Fibroblast of lung (primary cell): ENCODE measurements at regions not wholly inside any gene's neighbourhood (a gene's known extent, or its start where the extent isn't known, plus 50 kb on each side); places are given as distances from the start of the nearest gene placed in this dataset.
"Not testable (repeated sequence)": the region's sequence is repeated elsewhere in the genome, so short reads cannot be mapped to it uniquely, and the experiment has no call there.

Experiments
- DNase-seq, 2 donors: peaks; one replicate each; pipeline versions ENCODE4 v3.0.0 to v3.0.0-alpha.2; 2010; ENCODE audit warnings: low read depth in 2 of 2
- H2AFZ ChIP-seq: 2 replicates; pipeline ENCODE4 v1.5.1; 2012; ENCODE audit warnings: low read length, control low read depth, inconsistent platforms
- H3K27ac ChIP-seq: 2 replicates; pipeline ENCODE4 v1.5.1; 2011; ENCODE audit warnings: low read length, control low read depth; ENCODE audit not compliant: insufficient read depth
- H3K27me3 ChIP-seq: 2 replicates; pipeline ENCODE4 v1.5.1; 2011; ENCODE audit warnings: mild to moderate bottlenecking, low read length; ENCODE audit not compliant: control insufficient read depth, insufficient read depth
- H3K36me3 ChIP-seq: 2 replicates; pipeline ENCODE4 v1.5.1; 2011; ENCODE audit warnings: low read length; ENCODE audit not compliant: control insufficient read depth, insufficient read depth
- H3K4me1 ChIP-seq: 2 replicates; pipeline ENCODE4 v1.5.1; 2011; ENCODE audit warnings: low read length; ENCODE audit not compliant: control insufficient read depth, insufficient read depth; ENCODE audit errors: extremely low read depth
- H3K4me2 ChIP-seq: 2 replicates; pipeline ENCODE4 v1.5.1; 2011; ENCODE audit warnings: low read length, control low read depth; ENCODE audit not compliant: insufficient read depth; ENCODE audit errors: extremely low read depth
- H3K4me3 ChIP-seq, 4 experiments: fragments of 200-600 bp in 1 of 4; sonication (generic) in 1 of 4; replicated peaks in 1 of 4; 2 replicates each; pipeline ENCODE4 v1.5.1; 2011 to 2016; ENCODE audit warnings: low read length in 4 of 4, low read depth in 3 of 4, mild to moderate bottlenecking in 3 of 4, control low read depth in 2 of 4, inconsistent platforms in 1 of 4, mixed read lengths in 1 of 4; ENCODE audit not compliant: insufficient read depth in 1 of 4; ENCODE audit errors: control extremely low read depth in 1 of 4
- H3K79me2 ChIP-seq: 2 replicates; pipeline ENCODE4 v1.5.1; 2012; ENCODE audit warnings: mild to moderate bottlenecking, low read length, inconsistent platforms; ENCODE audit not compliant: control insufficient read depth, insufficient read depth
- H3K9ac ChIP-seq: 2 replicates; pipeline ENCODE4 v1.5.1; 2011; ENCODE audit warnings: mild to moderate bottlenecking, low read length, control low read depth; ENCODE audit not compliant: insufficient read depth
- H3K9me3 ChIP-seq: 2 replicates; pipeline ENCODE4 v1.5.1; 2012; ENCODE audit warnings: low read depth, low read length; ENCODE audit not compliant: control insufficient read depth, insufficient read depth
- H4K20me1 ChIP-seq: 2 replicates; pipeline ENCODE4 v1.5.1; 2011; ENCODE audit warnings: low read length; ENCODE audit not compliant: control insufficient read depth, insufficient read depth; ENCODE audit errors: extremely low read depth
- EZH2 ChIP-seq: IDR thresholded peaks from 2 replicates; pipeline ENCODE4 v1.5.1; 2012; ENCODE audit warnings: low read length, control low read depth, mild to moderate bottlenecking; ENCODE audit errors: missing control alignments
- TF ChIP-seq, protein P1 (sequence below), 2 donors: IDR thresholded peaks in 1 of 2; conservative IDR thresholded peaks in 1 of 2; 1 replicate in 1 of 2; 2 replicates in 1 of 2; pipeline ENCODE4 v1.5.1; 2011 to 2012; ENCODE audit warnings: low read length in 2 of 2, control low read depth in 1 of 2, inconsistent platforms in 1 of 2, low read depth in 1 of 2, mild to moderate bottlenecking in 1 of 2

DNA sequence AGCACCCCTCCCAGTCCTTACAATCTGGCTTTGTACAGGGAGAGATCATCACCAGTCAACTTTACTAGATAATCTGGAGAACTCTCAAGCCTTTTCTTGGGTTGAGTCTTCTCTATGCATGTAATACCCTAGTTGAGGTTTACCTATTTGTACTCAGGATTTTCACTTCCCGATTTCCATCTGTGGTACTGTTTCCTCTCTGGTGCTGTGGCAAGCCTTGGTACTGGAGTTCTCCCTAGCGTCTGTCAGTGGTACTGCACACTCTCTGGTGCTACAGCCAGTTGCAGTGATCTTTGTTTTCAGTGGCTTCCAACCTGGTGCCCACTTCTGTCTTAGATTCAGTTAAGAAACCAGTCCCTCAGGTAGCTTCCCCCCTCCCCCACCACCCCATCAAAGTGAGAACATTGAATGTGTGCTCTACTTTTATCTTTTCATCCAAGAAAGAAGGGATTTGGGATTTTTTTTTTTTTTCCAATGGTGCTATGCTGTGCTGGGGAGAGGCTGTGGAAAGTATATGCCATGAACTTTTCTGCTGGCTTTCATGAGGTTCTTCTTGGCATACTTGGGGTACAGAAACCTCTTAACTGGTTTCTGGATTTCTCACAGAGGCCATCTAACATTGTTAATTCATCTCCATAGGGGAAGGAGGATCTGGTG lies 69.4 kb upstream of the EVL start:
- DNase-seq = peak; percentile 28 to 56
- H3K27ac ChIP-seq = no peak overlapping the region
- no peak overlapping the region for H3K4me2 ChIP-seq
- no peak overlapping the region for H3K9ac ChIP-seq
- TF ChIP-seq, protein P1, sequence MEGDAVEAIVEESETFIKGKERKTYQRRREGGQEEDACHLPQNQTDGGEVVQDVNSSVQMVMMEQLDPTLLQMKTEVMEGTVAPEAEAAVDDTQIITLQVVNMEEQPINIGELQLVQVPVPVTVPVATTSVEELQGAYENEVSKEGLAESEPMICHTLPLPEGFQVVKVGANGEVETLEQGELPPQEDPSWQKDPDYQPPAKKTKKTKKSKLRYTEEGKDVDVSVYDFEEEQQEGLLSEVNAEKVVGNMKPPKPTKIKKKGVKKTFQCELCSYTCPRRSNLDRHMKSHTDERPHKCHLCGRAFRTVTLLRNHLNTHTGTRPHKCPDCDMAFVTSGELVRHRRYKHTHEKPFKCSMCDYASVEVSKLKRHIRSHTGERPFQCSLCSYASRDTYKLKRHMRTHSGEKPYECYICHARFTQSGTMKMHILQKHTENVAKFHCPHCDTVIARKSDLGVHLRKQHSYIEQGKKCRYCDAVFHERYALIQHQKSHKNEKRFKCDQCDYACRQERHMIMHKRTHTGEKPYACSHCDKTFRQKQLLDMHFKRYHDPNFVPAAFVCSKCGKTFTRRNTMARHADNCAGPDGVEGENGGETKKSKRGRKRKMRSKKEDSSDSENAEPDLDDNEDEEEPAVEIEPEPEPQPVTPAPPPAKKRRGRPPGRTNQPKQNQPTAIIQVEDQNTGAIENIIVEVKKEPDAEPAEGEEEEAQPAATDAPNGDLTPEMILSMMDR (conservative IDR thresholded peaks at IDR 0.05 in 1 of 2, IDR thresholded peaks at IDR 0.05 in 1 of 2; ENCODE audit: low read depth in 1 of 2, low read length in 2 of 2) = peak; percentile 73 to 88
- no peak for TF ChIP-seq EZH2
- no peaks in the 10 kb centered on the region for H4K20me1 ChIP-seq
- H3K9me3 ChIP-seq = no peaks in the 10 kb centered on the region
- H3K79me2 ChIP-seq = no peaks in the 10 kb centered on the region
- no peaks in the 10 kb centered on the region for H3K27me3 ChIP-seq
- no peak overlapping the region for H2AFZ ChIP-seq
- peaks cover 4% of the 10 kb centered on the region for H3K4me1 ChIP-seq
- no peaks in the 10 kb centered on the region for H3K36me3 ChIP-seq
- no peak overlapping the region for H3K4me3 ChIP-seq

DNA sequence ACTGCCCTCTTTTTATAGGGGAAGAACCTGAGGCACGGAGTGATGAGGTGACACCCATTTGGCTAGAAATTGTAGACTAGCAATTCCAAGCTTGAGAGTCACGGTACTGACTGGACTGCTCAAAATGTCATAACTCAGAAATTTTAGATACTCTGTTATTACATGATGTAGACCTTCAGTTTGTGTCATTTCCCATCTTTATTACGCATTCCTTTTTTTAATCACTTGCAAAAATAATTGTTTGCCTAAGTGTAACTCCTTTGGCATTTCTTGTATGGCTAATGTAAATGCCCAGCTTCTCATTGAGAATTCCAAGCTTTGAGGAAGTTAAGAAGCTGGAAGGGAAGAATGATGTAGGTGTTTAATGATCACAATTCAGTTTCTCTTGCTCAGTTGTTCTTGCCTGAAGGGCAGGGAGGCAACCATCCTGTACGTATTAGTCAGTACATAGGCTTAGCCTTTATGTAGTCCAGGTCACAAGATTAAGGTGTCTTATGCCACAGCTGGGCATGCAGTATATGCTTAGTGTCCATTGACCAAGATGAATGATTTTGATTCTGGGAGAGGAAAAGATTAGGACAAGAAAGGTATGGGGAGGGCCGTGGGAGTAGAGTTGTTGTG lies 68.2 kb upstream of the EVL start:
- peak in 1 of 2 donors; percentile 12 for DNase-seq
- Histone ChIP-seq H3K79me2 (no peaks in the 10 kb centered on the region), H3K9ac (no peak overlapping the region), H3K9me3 (no peaks in the 10 kb centered on the region), H2AFZ (no peak overlapping the region), H3K27me3 (no peaks in the 10 kb centered on the region), H3K27ac (no peak overlapping the region), H4K20me1 (no peaks in the 10 kb centered on the region), H3K4me2 (no peak overlapping the region), H3K4me3 (no peak overlapping the region), H3K36me3 (no peaks in the 10 kb centered on the region), H3K4me1 (no peaks in the 10 kb centered on the region)
- TF ChIP-seq, protein P1 (conservative IDR thresholded peaks at IDR 0.05 in 1 of 2, IDR thresholded peaks at IDR 0.05 in 1 of 2; ENCODE audit: low read depth in 1 of 2, low read length in 2 of 2) = no peak
- no peak for TF ChIP-seq EZH2

DNA sequence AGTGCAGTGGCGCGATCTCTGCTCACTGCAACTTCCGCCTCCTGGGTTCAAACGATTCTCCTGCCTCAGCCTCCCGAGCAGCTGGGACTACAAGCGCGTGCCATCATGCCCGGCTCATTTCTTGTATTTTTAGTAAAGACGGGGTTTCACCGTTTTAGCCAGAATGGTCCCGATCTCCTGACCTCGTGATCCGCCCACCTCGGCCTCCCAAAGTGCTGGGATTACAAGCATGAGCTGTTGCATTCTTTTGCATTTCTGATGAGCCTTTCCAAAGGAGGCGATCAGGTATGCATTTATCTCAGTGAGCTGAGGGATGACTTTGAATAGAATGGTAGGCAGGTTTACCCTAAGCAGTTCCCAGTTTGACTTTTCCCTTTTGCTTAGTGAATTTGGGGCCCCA lies 64.8 kb upstream of the EVL start:
- H3K9ac ChIP-seq, H4K20me1 ChIP-seq, DNase-seq, H3K9me3 ChIP-seq, H3K4me2 ChIP-seq, H3K36me3 ChIP-seq, H3K4me1 ChIP-seq, H3K79me2 ChIP-seq, H3K4me3 ChIP-seq, H2AFZ ChIP-seq, H3K27me3 ChIP-seq, H3K27ac ChIP-seq: not testable (repeated sequence)
